ENCODE measurements at regions not wholly inside any gene's neighbourhood (a gene's known extent, or its start where the extent isn't known, plus 50 kb on each side); places are given as distances from the start of the nearest gene placed in this dataset.

DNA sequence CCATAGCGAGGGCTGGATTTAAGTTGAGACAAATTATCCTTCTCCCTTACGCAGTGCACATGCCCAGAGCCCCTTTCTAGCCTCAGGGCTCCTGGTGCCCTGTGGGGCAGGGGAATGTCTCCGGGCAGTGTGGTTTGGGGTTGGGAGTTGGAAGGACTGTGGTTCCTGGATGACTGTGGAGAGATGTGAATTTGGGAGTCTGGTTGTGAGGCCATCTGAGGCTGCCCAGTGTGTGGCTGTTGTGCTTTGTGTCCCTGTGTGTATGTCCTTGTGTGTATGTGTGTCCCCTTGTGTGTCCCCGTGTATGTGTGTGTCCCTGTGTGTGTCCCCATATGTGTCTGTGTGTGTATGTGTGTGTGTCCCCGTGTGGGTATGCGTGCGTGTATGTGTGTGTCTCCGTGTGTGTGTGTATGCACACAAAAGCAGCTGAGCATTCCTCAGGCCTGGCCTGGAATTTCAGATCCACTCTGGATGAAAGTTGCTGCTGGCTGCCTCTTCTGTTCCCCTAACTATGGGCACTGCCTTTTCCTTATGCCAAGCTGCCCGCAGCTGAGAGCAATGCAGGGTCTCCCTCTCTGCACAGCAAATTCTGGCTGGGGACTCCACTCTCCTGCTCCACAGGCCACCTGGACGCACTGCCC is 65.4 kb downstream of the UBIAD1 start:
- no peak for DNase-seq

- DNase-seq, result peak; percentile 55
These were observed 66.6 kb downstream of the UBIAD1 start for GRCh38 chr1:11339346-11340232.

DNA sequence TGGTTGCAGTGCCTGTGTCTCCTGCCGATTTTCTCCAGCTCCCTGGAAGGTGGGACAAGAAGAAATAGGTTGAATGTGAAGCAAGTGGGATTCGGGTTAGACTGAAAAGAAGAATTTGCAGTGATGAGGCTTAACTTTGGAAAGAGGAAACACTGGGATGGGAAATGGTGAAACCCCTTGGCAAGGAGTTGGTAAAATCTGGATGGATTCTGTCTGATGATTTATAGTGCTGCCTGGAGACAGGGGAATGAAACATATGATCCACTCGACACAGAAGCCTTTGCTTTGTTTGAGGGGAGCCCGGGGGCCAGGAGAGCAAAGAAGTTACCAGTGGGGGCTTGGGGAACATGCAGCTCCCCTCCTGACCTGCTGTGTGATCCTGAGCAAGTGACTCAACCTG is 67.2 kb downstream of the UBIAD1 start:
- no peak for DNase-seq

- no peak for DNase-seq
These were observed 69.0 kb downstream of the UBIAD1 start for GRCh38 chr1:11341901-11342552.

DNA sequence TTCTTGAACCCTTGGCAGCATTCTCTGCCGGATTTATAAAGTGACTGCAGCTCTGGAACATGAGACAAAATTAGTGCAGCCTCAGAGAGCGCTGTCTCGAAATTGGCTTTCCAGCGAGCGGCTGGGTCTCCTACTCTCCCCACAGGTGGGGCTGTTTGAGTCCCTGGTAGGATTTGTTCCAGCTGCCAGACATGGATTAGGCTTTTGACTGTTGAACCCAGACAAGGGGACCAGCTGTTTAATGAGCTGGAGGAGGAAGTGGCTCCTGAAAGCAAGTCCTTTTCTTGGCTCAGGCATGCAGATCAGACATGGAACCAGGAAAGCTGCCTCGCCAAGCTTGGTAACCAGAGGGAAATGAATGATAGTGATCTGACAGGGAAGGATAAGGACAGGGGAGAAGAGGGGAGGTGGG is 69.6 kb downstream of the UBIAD1 start:
- no peak for DNase-seq

DNA sequence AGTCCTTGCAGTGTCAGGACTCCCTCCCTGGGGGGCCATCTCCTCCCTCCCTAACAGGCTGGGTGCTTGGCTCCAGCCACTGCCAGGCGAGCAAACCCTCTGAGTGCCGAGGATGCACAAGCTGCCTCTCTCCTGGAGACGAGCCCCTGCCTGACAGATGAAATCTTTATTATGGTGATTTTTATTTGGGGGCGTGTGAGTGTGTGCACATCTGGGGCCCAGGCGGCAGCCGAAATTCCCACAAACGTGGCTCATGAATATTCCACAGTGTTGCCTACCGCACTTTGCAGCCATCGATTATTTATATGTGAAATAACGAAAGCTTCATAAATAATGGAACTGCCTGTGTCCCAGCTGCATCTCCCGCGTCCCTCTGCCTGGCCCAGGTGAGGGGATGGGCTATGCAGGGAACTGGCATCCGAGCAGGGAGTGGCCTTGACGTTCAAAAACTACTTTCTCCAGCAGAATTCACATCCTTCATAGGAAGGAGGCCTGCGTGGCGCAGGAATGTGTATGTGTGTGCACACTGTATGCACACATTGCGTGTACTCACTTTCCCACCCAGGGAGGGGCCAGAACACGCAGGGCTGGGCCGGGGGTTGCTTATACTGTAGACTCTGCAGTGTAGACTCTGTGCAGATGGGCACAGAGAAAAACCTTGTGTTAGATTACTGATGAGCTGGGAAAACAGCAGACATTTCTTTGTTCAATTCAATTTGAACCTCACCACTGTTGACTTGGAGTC is 73.1 kb downstream of the UBIAD1 start:
- no peak for DNase-seq

DNA sequence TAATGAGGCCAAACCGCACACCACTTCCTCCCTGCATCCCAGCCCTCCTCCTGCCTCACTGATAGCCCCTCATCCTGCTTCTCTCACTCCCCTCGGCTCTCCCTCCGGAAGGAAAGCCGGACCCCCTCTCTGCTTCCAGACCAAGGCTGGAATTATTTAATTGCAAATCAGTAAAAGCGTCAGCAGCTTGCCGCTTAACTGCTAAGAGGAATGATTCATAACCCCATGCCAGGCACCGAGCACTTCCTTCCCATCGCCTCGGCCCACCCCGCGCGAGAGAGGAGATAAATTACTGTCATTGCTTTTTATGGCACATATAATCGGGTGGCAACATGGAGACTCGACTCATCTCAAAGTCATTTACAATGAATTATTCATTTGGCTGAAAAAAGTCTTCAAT is 77.3 kb downstream of the UBIAD1 start:
- DNase-seq, result no peak

DNA sequence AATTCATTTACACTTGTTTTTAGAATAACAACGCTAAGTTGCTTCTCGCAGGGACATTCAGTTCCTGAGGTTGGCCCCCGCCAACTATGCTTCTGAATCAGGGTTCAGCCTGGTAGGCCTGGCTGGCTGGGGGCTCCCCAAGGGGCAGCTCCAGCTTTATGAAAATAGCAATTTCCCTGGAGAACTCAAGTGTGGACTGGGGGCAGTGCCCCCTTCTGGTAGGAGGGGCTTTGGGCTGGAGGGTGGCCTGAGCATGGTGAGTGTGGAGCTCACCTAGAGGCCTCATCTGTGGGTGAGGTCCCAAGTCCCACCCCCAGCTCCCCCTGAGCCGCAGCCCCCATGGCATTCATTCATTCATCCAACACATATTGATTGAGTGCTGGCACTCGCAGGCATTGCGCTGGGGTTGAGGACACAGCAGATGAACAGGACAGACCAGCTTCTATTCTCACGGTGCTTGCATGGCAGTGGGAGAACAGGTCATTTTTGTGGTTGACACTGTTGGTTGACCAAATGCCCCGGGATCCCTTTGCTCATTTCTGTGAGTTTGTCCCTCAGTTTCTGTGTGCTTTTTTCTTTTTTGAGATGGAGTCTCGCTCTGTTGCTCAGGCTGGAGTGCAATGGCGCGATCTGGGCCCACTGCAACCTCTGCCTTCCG is 79.2 kb downstream of the UBIAD1 start:
- DNase-seq, result no peak

- peak; percentile 25 for DNase-seq
These were observed 80.1 kb downstream of the UBIAD1 start for GRCh38 chr1:11352816-11353799.

GRCh38 chr1:11354893-11355553 is 82.0 kb downstream of the UBIAD1 start:
- no peak for DNase-seq

GRCh38 chr1:11355559-11356475 is 82.8 kb downstream of the UBIAD1 start:
- peak; percentile 65 for DNase-seq

- DNase-seq, result no peak
These were observed 84.3 kb downstream of the UBIAD1 start for GRCh38 chr1:11357276-11357675.

DNA sequence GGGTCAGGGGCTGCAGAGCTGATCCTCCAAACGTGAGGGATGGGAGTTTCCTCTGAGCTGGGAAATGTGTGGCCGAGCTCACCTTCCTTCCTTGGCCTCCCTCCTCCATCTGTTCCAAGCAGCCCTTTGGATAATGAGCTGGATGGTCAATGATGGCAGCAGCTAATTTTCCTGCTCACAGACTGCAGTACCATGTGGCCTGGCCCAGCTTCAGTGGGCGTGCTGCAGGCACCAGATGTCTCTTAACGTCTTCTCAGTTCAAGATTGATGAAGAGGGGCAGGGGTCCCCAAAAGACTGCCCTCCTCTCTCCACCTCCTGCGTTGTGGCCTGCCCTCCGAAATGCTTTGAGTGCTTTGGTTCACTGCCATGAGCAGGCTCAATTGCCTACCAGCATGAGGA is 86.0 kb downstream of the UBIAD1 start:
- DNase-seq, result no peak

DNA sequence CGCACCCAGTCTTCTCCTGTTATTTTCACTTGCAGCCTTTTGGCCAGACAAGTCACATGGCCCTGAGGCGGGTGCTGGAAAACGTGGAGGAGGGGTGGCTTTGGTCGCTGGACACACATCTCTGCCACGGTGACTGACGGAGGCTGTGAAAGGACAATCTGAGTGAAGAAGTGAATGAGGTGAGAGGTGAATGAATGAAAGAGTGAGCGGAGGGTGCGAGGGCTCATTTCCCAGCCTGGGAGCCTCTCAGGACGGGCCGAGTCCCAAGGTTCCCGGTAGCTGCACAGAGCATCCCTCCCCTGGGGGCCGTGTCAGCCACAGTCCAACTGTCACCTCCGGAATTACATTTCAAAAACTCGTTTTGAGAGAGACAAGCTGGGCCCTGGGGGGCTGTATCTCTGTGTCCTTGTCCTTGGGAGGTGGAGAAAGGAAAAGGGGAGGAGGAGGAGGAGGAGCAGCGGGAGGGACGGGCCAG is 89.6 kb downstream of the UBIAD1 start:
- DNase-seq, result no peak

DNA sequence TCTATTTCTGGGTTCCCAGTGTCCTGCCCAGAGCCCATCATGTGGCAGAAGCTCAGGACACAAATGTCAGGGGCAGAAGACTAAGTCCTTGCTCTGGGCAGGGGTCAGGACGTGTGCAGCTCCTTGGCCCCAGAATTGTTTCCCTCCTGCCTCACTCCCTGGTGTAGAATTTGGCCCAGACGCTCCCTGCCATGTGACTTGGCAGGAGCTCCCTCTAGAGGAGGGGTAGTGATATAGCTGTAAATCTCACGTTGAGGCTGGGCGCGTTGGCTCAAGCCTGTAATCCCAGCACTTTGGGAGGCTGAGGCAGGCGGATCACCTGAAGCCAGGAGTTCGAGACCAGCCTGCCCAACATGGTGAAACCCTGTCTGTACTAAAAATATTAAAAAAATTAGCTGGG is 91.2 kb downstream of the UBIAD1 start:
- no peak for DNase-seq

DNA sequence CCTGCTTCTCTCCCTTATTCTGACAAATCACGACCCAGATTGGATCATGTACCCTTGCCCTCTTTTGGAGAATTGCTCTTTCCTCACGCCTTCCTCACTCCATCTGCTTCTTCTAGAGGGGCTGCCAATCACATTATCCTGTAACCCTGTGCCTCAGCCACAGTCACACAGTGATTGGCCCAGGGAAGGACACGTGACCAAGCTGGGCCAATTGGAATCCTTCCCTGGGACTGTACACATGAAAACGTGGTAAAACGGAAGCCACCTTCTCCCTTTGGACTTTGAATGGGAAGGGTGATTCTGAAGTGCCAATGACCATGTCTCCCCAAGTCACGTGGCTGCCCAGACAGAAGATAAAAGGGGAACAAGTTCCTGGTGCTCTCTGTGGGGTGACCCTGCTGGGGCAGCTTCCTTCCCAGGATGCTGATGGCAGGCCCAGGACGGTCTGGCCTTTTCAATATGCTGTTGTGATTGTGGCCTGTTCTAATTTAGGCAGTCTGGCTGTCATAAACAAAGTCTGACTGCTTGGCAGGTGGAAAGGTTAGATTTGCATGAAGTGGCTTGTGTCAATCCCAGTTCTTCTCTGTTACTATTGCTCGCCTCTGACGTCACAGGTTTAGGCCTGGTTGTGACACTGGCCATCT is 92.9 kb downstream of the UBIAD1 start:
- no peak for DNase-seq

DNA sequence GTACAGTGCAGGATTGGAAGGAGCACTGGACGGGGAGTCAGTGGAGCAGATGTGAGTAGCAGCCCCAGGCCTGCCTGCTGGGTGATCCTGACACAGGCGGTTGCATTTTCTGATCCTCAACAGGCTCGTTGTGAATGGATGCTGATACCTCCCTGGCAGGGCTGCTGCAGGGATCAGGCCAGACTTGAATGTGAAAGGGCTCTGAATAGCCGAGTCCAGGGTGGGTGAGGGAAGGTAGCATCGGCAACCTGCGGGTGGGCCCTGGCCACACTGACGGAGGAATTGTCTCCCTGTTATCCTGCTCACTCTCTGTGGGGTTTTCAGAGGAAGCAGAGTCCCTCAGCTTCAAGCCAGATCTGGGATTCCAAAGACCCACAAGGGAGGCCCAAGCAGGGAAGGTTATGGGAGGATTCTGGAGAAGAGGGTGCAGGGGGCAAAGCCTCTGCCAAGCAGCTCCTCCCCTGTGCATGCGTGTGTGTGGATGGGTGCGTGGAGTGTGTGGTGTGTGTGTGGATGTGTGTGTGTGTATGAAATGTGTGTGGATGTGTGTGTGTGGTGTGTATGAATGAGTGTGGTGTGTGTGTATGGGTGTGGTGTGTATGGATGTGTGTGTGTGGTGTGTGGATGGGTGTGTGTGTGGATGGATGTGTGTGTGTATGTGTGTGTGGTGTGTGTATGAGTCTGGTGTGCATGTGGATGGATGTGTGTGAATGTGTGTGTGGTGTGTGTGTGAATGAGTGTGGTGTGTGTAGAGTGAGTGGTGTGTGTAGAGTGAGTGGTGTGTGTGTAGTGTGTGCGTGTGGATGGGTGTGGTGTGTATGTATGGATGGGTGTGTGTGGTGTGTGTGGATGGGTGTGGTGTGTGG is 100.3 kb downstream of the UBIAD1 start:
- no peak for DNase-seq
